Naive thymus-derived CD4-positive, alpha-beta T cell (primary cell): ENCODE measurements at regions not wholly inside any gene's neighbourhood (a gene's known extent, or its start where the extent isn't known, plus 50 kb on each side); places are given as distances from the start of the nearest gene placed in this dataset.

Experiments used
- ATAC-seq: fragments of 150-1000 bp; cut with Tn5 transposase; 2 replicates; pipeline ENCODE4 v1.10.0; 2021; ENCODE audit warnings: mild to moderate bottlenecking, moderate library complexity
- CTCF ChIA-PET: fragments of 350-600 bp; sonication (Branson Sonifier 250); formaldehyde crosslinking; loops from one replicate; lab custom pipeline; 2021; ENCODE audit warnings: antibody characterized with exemption; lab: Charles Lee
- POLR2A ChIA-PET: fragments of 350-600 bp; sonication (Branson Sonifier 250); formaldehyde crosslinking; loops from one replicate; lab custom pipeline; 2021; ENCODE audit warnings: antibody characterized with exemption, inconsistent platforms; lab: Charles Lee
- DNase-seq, 9 donors: peaks; one replicate each; pipeline versions ENCODE4 v3.0.0 to v3.0.0-alpha.2; 2020 to 2022; ENCODE audit warnings: mixed read lengths in 1 of 9
- H3K27ac ChIP-seq: one replicate; pipeline ENCODE4 v1.7.0; 2013; ENCODE audit warnings: mild to moderate bottlenecking, low read depth, low read length, moderate library complexity
- H3K27me3 ChIP-seq, 2 donors: one replicate each; pipeline ENCODE4 v1.7.0; 2013; ENCODE audit warnings: low read length in 2 of 2, mild to moderate bottlenecking in 2 of 2, moderate library complexity in 2 of 2; ENCODE audit not compliant: control insufficient read depth in 2 of 2, insufficient read depth in 2 of 2
- H3K36me3 ChIP-seq, 3 experiments: 1 replicate in 2 of 3; 2 replicates in 1 of 3; pipeline ENCODE4 v1.7.0; 2013; ENCODE audit warnings: low read length in 3 of 3, mild to moderate bottlenecking in 3 of 3, moderate library complexity in 1 of 3; ENCODE audit not compliant: insufficient read depth in 3 of 3, control insufficient read depth in 2 of 3
- H3K4me1 ChIP-seq, 2 donors: one replicate each; pipeline ENCODE4 v1.7.0; 2013; ENCODE audit warnings: low read length in 2 of 2, mild to moderate bottlenecking in 2 of 2, moderate library complexity in 1 of 2; ENCODE audit not compliant: control insufficient read depth in 2 of 2, insufficient read depth in 2 of 2
- H3K4me3 ChIP-seq: 2 replicates; pipeline ENCODE4 v1.7.0; 2013; ENCODE audit warnings: mild to moderate bottlenecking, low read length
- H3K9me3 ChIP-seq, 3 experiments: 1 replicate in 2 of 3; 2 replicates in 1 of 3; pipeline ENCODE4 v1.7.0; 2013; ENCODE audit warnings: low read length in 3 of 3; ENCODE audit not compliant: control insufficient read depth in 2 of 3
- H3K27ac Mint-ChIP-seq, 9 donors: one replicate each; pipeline ENCODE4 v1.8.0; 2020 to 2022; ENCODE audit warnings: mixed read lengths in 9 of 9, mild to moderate bottlenecking in 8 of 9, moderate library complexity in 5 of 9, inconsistent platforms in 2 of 9
- H3K27me3 Mint-ChIP-seq, 5 donors: one replicate each; pipeline ENCODE4 v1.8.0; 2021 to 2022; ENCODE audit warnings: mixed read lengths in 5 of 5, mild to moderate bottlenecking in 1 of 5
- H3K36me3 Mint-ChIP-seq, 5 donors: one replicate each; pipeline ENCODE4 v1.8.0; 2020 to 2022; ENCODE audit warnings: mixed read lengths in 5 of 5, mild to moderate bottlenecking in 3 of 5, inconsistent platforms in 1 of 5
- H3K4me1 Mint-ChIP-seq, 7 donors: one replicate each; pipeline ENCODE4 v1.8.0; 2020 to 2022; ENCODE audit warnings: mixed read lengths in 7 of 7, mild to moderate bottlenecking in 3 of 7, inconsistent platforms in 1 of 7
- H3K4me3 Mint-ChIP-seq, 10 donors: one replicate each; pipeline ENCODE4 v1.8.0; 2020 to 2022; ENCODE audit warnings: mild to moderate bottlenecking in 10 of 10, mixed read lengths in 10 of 10, moderate library complexity in 6 of 10, inconsistent platforms in 2 of 10
- H3K9me3 Mint-ChIP-seq, 11 donors: one replicate each; pipeline ENCODE4 v1.8.0; 2020 to 2022; ENCODE audit warnings: mixed read lengths in 11 of 11, mild to moderate bottlenecking in 4 of 11, inconsistent platforms in 1 of 11, moderate library complexity in 1 of 11
- intact Hi-C, 2 donors: fragments of 100-400 bp; cut with micrococcal nuclease; formaldehyde crosslinking; loops; one replicate each; pipeline ENCODE4 v1.15.1; 2023

GRCh38 chr4:134145369-134145768 lies 56.2 kb downstream of the PABPC4L start:
- ChIA-PET POLR2A (no interaction called here), CTCF (no interaction called here)
- no peaks in the 10 kb centered on the region for H3K27me3 Mint-ChIP-seq
- intact Hi-C loops, result no loop called here
- H3K9me3 Mint-ChIP-seq, result peaks cover 0 to 7% (median 0%) of the 10 kb centered on the region in 11 donors
- no peaks in the 10 kb centered on the region for H3K36me3 ChIP-seq
- no peak for DNase-seq
- H3K27me3 ChIP-seq, result no peaks in the 10 kb centered on the region
- H3K36me3 Mint-ChIP-seq, result peaks cover 0 to 3% (median 0%) of the 10 kb centered on the region in 5 donors
- H3K4me1 ChIP-seq, result no peaks in the 10 kb centered on the region
- H3K4me3 ChIP-seq, result no peak overlapping the region
- H3K27ac ChIP-seq, result no peak overlapping the region
- no peaks in the 10 kb centered on the region for H3K9me3 ChIP-seq
- H3K4me1 Mint-ChIP-seq, result no peaks in the 10 kb centered on the region
- H3K27ac Mint-ChIP-seq, result no peak overlapping the region
- no peak overlapping the region for H3K4me3 Mint-ChIP-seq
- ATAC-seq, result no peak

GRCh38 chr4:134144337-134144736 lies 57.3 kb downstream of the PABPC4L start:
- no peak for DNase-seq
- Histone ChIP-seq H3K27ac (no peak overlapping the region), H3K4me3 (no peak overlapping the region), H3K4me1 (no peaks in the 10 kb centered on the region), H3K36me3 (no peaks in the 10 kb centered on the region), H3K9me3 (no peaks in the 10 kb centered on the region), H3K27me3 (no peaks in the 10 kb centered on the region)
- H3K4me1 Mint-ChIP-seq, result no peaks in the 10 kb centered on the region
- H3K9me3 Mint-ChIP-seq, result peaks cover 0 to 7% (median 0%) of the 10 kb centered on the region in 11 donors
- intact Hi-C loops, result no loop called here
- H3K27me3 Mint-ChIP-seq, result no peaks in the 10 kb centered on the region
- ChIA-PET CTCF (no interaction called here), POLR2A (no interaction called here)
- no peak overlapping the region for H3K27ac Mint-ChIP-seq
- ATAC-seq, result no peak
- H3K4me3 Mint-ChIP-seq, result no peak overlapping the region
- H3K36me3 Mint-ChIP-seq, result peaks cover 0 to 3% (median 0%) of the 10 kb centered on the region in 5 donors

- H3K27ac ChIP-seq, result no peak overlapping the region
- no peaks in the 10 kb centered on the region for H3K27me3 Mint-ChIP-seq
- no peaks in the 10 kb centered on the region for H3K4me1 Mint-ChIP-seq
- H3K36me3 Mint-ChIP-seq, result peaks cover 0 to 3% (median 0%) of the 10 kb centered on the region in 5 donors
- H3K27me3 ChIP-seq, result no peaks in the 10 kb centered on the region
- intact Hi-C loops, result no loop called here
- POLR2A ChIA-PET, result no interaction called here
- no peaks in the 10 kb centered on the region for H3K9me3 ChIP-seq
- no peak overlapping the region for H3K27ac Mint-ChIP-seq
- ATAC-seq, result no peak
- H3K9me3 Mint-ChIP-seq, result peaks cover 0 to 7% (median 1%) of the 10 kb centered on the region in 11 donors
- H3K4me3 Mint-ChIP-seq, result no peak overlapping the region
- CTCF ChIA-PET, result no interaction called here
- H3K4me3 ChIP-seq, result no peak overlapping the region
- H3K36me3 ChIP-seq, result no peaks in the 10 kb centered on the region
- no peak for DNase-seq
- no peaks in the 10 kb centered on the region for H3K4me1 ChIP-seq
These were observed 59.9 kb downstream of the PABPC4L start for GRCh38 chr4:134141728-134142127.

- no peaks in the 10 kb centered on the region for H3K27me3 Mint-ChIP-seq
- H3K27ac Mint-ChIP-seq, result no peak overlapping the region
- DNase-seq, result no peak
- Histone ChIP-seq H3K36me3 (no peaks in the 10 kb centered on the region), H3K4me1 (no peaks in the 10 kb centered on the region), H3K4me3 (no peak overlapping the region), H3K9me3 (no peaks in the 10 kb centered on the region), H3K27ac (no peak overlapping the region), H3K27me3 (no peaks in the 10 kb centered on the region)
- CTCF ChIA-PET, result no interaction called here
- no peak for ATAC-seq
- no peaks in the 10 kb centered on the region for H3K36me3 Mint-ChIP-seq
- intact Hi-C loops, result no loop called here
- peaks cover 0 to 13% (median 0%) of the 10 kb centered on the region in 11 donors for H3K9me3 Mint-ChIP-seq
- H3K4me1 Mint-ChIP-seq, result no peaks in the 10 kb centered on the region
- no peak overlapping the region for H3K4me3 Mint-ChIP-seq
- POLR2A ChIA-PET, result no interaction called here
These were observed 62.4 kb downstream of the PABPC4L start for GRCh38 chr4:134139188-134139587.

- ChIA-PET CTCF (no interaction called here), POLR2A (no interaction called here)
- no peaks in the 10 kb centered on the region for H3K4me1 ChIP-seq
- Mint-ChIP-seq H3K4me1 (no peaks in the 10 kb centered on the region), H3K27me3 (no peaks in the 10 kb centered on the region), H3K4me3 (no peak overlapping the region), H3K27ac (no peak overlapping the region), H3K9me3 (peaks cover 1 to 35% (median 11%) of the 10 kb centered on the region in 11 donors), H3K36me3 (no peaks in the 10 kb centered on the region)
- DNase-seq (no peak), ATAC-seq (no peak)
- H3K27ac ChIP-seq, result no peak overlapping the region
- H3K27me3 ChIP-seq, result no peaks in the 10 kb centered on the region
- intact Hi-C loops, result no loop called here
- no peak overlapping the region for H3K4me3 ChIP-seq
- no peaks in the 10 kb centered on the region for H3K36me3 ChIP-seq
- H3K9me3 ChIP-seq, result no peaks in the 10 kb centered on the region
These were observed 69.4 kb downstream of the PABPC4L start for GRCh38 chr4:134132086-134132783.

GRCh38 chr4:134126955-134127354 lies 74.6 kb downstream of the PABPC4L start:
- ATAC-seq, result no peak
- H3K27me3 Mint-ChIP-seq, result no peaks in the 10 kb centered on the region
- intact Hi-C loops, result no loop called here
- H3K4me1 Mint-ChIP-seq, result no peaks in the 10 kb centered on the region
- ChIA-PET POLR2A (no interaction called here), CTCF (no interaction called here)
- H3K27me3 ChIP-seq, result no peaks in the 10 kb centered on the region
- no peak overlapping the region for H3K4me3 ChIP-seq
- no peak overlapping the region for H3K27ac ChIP-seq
- H3K9me3 ChIP-seq, result no peaks in the 10 kb centered on the region
- no peaks in the 10 kb centered on the region for H3K4me1 ChIP-seq
- H3K27ac Mint-ChIP-seq, result no peak overlapping the region
- H3K9me3 Mint-ChIP-seq, result peaks cover 1 to 23% (median 8%) of the 10 kb centered on the region in 11 donors
- H3K36me3 Mint-ChIP-seq, result no peaks in the 10 kb centered on the region
- H3K36me3 ChIP-seq, result no peaks in the 10 kb centered on the region
- DNase-seq, result no peak
- H3K4me3 Mint-ChIP-seq, result no peak overlapping the region

GRCh38 chr4:134126000-134126560 lies 75.5 kb downstream of the PABPC4L start:
- Mint-ChIP-seq H3K36me3 (no peaks in the 10 kb centered on the region), H3K4me3 (no peak overlapping the region), H3K9me3 (peaks cover 0 to 19% (median 7%) of the 10 kb centered on the region in 11 donors), H3K27me3 (no peaks in the 10 kb centered on the region), H3K4me1 (no peaks in the 10 kb centered on the region), H3K27ac (no peak overlapping the region)
- no peaks in the 10 kb centered on the region for H3K9me3 ChIP-seq
- no peaks in the 10 kb centered on the region for H3K27me3 ChIP-seq
- H3K4me1 ChIP-seq, result no peaks in the 10 kb centered on the region
- ATAC-seq (no peak), DNase-seq (no peak)
- no peak overlapping the region for H3K27ac ChIP-seq
- intact Hi-C loops, result no loop called here
- H3K4me3 ChIP-seq, result no peak overlapping the region
- POLR2A ChIA-PET, result no interaction called here
- CTCF ChIA-PET, result no interaction called here
- no peaks in the 10 kb centered on the region for H3K36me3 ChIP-seq
